HEK293 (cell line): ENCODE measurements at regions not wholly inside any gene's neighbourhood (a gene's known extent, or its start where the extent isn't known, plus 50 kb on each side); places are given as distances from the start of the nearest gene placed in this dataset.

Experiments
- CTCF ChIA-PET: fragments of 350-600 bp; formaldehyde crosslinking; extraction: SDS; loops from one replicate; lab custom pipeline; 2021; ENCODE audit warnings: antibody characterized with exemption; lab: Yijun Ruan, JAX
- POLR2A ChIA-PET: fragments of 300-600 bp; formaldehyde crosslinking; extraction: SDS; loops from one replicate; lab custom pipeline; 2020; ENCODE audit warnings: antibody characterized with exemption, inconsistent platforms; lab: Yijun Ruan, JAX
- H3K27ac ChIP-seq: fragments of 200-500 bp; sonication (Bioruptor generic); 2 replicates; pipeline ENCODE4 v1.5.1; 2014; ENCODE audit warnings: low read depth, low read length, control low read depth, inconsistent platforms; ENCODE audit errors: extremely low read depth
- H3K36me3 ChIP-seq, 2 experiments: fragments of 200-500 bp in 1 of 2; sonication (Bioruptor generic) in 1 of 2; 1 replicate in 1 of 2; 2 replicates in 1 of 2; pipeline ENCODE4 v1.5.1; 2014 to 2017; ENCODE audit warnings: inconsistent platforms in 2 of 2, low read length in 2 of 2; ENCODE audit not compliant: control insufficient read depth in 2 of 2, insufficient read depth in 1 of 2
- H3K4me1 ChIP-seq: fragments of 200-500 bp; sonication (Bioruptor generic); 2 replicates; pipeline ENCODE4 v1.5.1; 2014; ENCODE audit warnings: mild to moderate bottlenecking, low read length, inconsistent platforms; ENCODE audit not compliant: control insufficient read depth, insufficient read depth
- H3K4me3 ChIP-seq: 2 replicates; pipeline ENCODE4 v1.5.1; 2011; ENCODE audit warnings: low read depth, mild to moderate bottlenecking, control low read depth, low read length, moderate library complexity
- H3K9me3 ChIP-seq: fragments of 200-500 bp; sonication (Bioruptor generic); 2 replicates; pipeline ENCODE4 v1.5.1; 2014; ENCODE audit warnings: low read depth, low read length, inconsistent platforms; ENCODE audit not compliant: control insufficient read depth, insufficient read depth
- GLI4 ChIP-seq: fragments of 450-650 bp; formaldehyde crosslinking; IDR thresholded peaks from 2 replicates; pipeline ENCODE4 v1.5.1; 2016; ENCODE audit warnings: missing biosample characterization, missing genetic modification characterization
- MYNN ChIP-seq: fragments of 450-650 bp; formaldehyde crosslinking; IDR thresholded peaks from 2 replicates; pipeline ENCODE4 v1.5.1; 2016; ENCODE audit warnings: missing biosample characterization, missing genetic modification characterization, borderline replicate concordance
- PRDM2 ChIP-seq: fragments of 450-650 bp; formaldehyde crosslinking; IDR thresholded peaks from 2 replicates; pipeline ENCODE4 v1.5.1; 2016; ENCODE audit warnings: missing biosample characterization, missing genetic modification characterization, borderline replicate concordance
- RBAK ChIP-seq: fragments of 450-650 bp; formaldehyde crosslinking; IDR thresholded peaks from 2 replicates; pipeline ENCODE4 v1.5.1; 2016; ENCODE audit warnings: missing biosample characterization, missing genetic modification characterization
- SP2 ChIP-seq: fragments of 450-650 bp; formaldehyde crosslinking; IDR thresholded peaks from 2 replicates; pipeline ENCODE4 v1.5.1; 2016; ENCODE audit warnings: missing biosample characterization, missing genetic modification characterization
- SP7 ChIP-seq: fragments of 450-650 bp; formaldehyde crosslinking; IDR thresholded peaks from 2 replicates; pipeline ENCODE4 v1.5.1; 2016; ENCODE audit warnings: missing biosample characterization, missing genetic modification characterization
- ZBTB1 ChIP-seq: fragments of 450-650 bp; formaldehyde crosslinking; IDR thresholded peaks from 2 replicates; pipeline ENCODE4 v1.5.1; 2016; ENCODE audit warnings: missing biosample characterization, missing genetic modification characterization
- ZBTB11 ChIP-seq: fragments of 450-650 bp; formaldehyde crosslinking; conservative IDR thresholded peaks from 2 replicates; pipeline ENCODE4 v1.5.1; 2016; ENCODE audit warnings: low read depth, missing biosample characterization, missing genetic modification characterization
- ZBTB49 ChIP-seq: fragments of 450-650 bp; formaldehyde crosslinking; IDR thresholded peaks from 2 replicates; pipeline ENCODE4 v1.5.1; 2016; ENCODE audit warnings: missing biosample characterization, missing genetic modification characterization, low read depth
- ZEB2 ChIP-seq: fragments of 450-650 bp; formaldehyde crosslinking; IDR thresholded peaks from 2 replicates; pipeline ENCODE4 v1.5.1; 2016; ENCODE audit warnings: missing biosample characterization, missing genetic modification characterization
- ZNF138 ChIP-seq: fragments of 450-650 bp; formaldehyde crosslinking; IDR thresholded peaks from 2 replicates; pipeline ENCODE4 v1.5.1; 2016; ENCODE audit warnings: missing biosample characterization, missing genetic modification characterization, borderline replicate concordance
- ZNF18 ChIP-seq: fragments of 450-650 bp; formaldehyde crosslinking; IDR thresholded peaks from 2 replicates; pipeline ENCODE4 v1.5.1; 2016; ENCODE audit warnings: missing biosample characterization, missing genetic modification characterization
- ZNF184 ChIP-seq: fragments of 450-650 bp; IDR thresholded peaks from 2 replicates; pipeline ENCODE4 v1.5.1; 2018; ENCODE audit warnings: missing biosample characterization, mild to moderate bottlenecking, missing genetic modification characterization
- ZNF302 ChIP-seq: fragments of 450-650 bp; formaldehyde crosslinking; IDR thresholded peaks from 2 replicates; pipeline ENCODE4 v1.5.1; 2016; ENCODE audit warnings: missing biosample characterization, missing genetic modification characterization, low read depth
- ZNF624 ChIP-seq: fragments of 450-650 bp; formaldehyde crosslinking; IDR thresholded peaks from 2 replicates; pipeline ENCODE4 v1.5.1; 2017; ENCODE audit warnings: missing biosample characterization, missing genetic modification characterization
- ZNF658 ChIP-seq: fragments of 450-650 bp; formaldehyde crosslinking; IDR thresholded peaks from 2 replicates; pipeline ENCODE4; 2016; ENCODE audit warnings: missing biosample characterization, missing genetic modification characterization
- ZNF747 ChIP-seq: fragments of 450-650 bp; formaldehyde crosslinking; IDR thresholded peaks from 2 replicates; pipeline ENCODE4 v1.5.1; 2016; ENCODE audit warnings: missing biosample characterization, missing genetic modification characterization
- ZNF776 ChIP-seq: fragments of 450-650 bp; formaldehyde crosslinking; IDR thresholded peaks from 2 replicates; pipeline ENCODE4 v1.5.0; 2017; ENCODE audit warnings: missing biosample characterization, missing genetic modification characterization, borderline replicate concordance
- ZNF792 ChIP-seq: fragments of 450-650 bp; formaldehyde crosslinking; IDR thresholded peaks from 2 replicates; pipeline ENCODE4 v1.5.1; 2016; ENCODE audit warnings: missing biosample characterization, missing genetic modification characterization

GRCh38 chr3:18223571-18223970 lies 201.6 kb downstream of the SATB1 start (continued):
- TF ChIP-seq ZNF792 (tag by site-specific recombination) (no peak), ZBTB11 (tag by site-specific recombination) (no peak), ZNF302 (no peak), ZNF18 (tag by site-specific recombination) (no peak), ZNF776 (no peak), MYNN (tag by site-specific recombination) (no peak)
- TF ChIP-seq, all 188 proteins: peak for 0

- POLR2A ChIA-PET: no interaction called here
- H3K9me3 ChIP-seq: no peaks in the 10 kb centered on the region
- TF ChIP-seq ZNF138 (tag by site-specific recombination) (no peak), ZNF747 (tag by site-specific recombination) (no peak), ZEB2 (tag by site-specific recombination) (no peak), GLI4 (tag by site-specific recombination) (no peak), ZBTB49 (no peak), ZNF658 (tag by site-specific recombination) (no peak), ZBTB1 (tag by site-specific recombination) (no peak), ZNF184 (tag by site-specific recombination) (no peak), SP7 (tag by site-specific recombination) (no peak), SP2 (tag by site-specific recombination) (no peak), PRDM2 (tag by site-specific recombination) (no peak), ZNF624 (tag by site-specific recombination) (no peak), RBAK (no peak)
- TF ChIP-seq, all 188 proteins: peak for 0
- Histone ChIP-seq H3K27ac (no peak overlapping the region), H3K36me3 (no peaks in the 10 kb centered on the region), H3K4me1 (no peaks in the 10 kb centered on the region), H3K4me3 (no peak overlapping the region)
- CTCF ChIA-PET: no interaction called here
These were observed 202.5 kb downstream of the SATB1 start for GRCh38 chr3:18222686-18223085.
